PC-9 (cell line): ENCODE measurements at regions not wholly inside any gene's neighbourhood (a gene's known extent, or its start where the extent isn't known, plus 50 kb on each side); places are given as distances from the start of the nearest gene placed in this dataset.

Source experiments
- BruUV-seq: library from RNA; stranded (reverse); fragments of 400-500 nt; replicated peaks from 2 replicates; lab custom pipeline; 2021; lab: Mats Ljungman, UMichigan
- CTCF ChIA-PET: fragments of 300-600 bp; sonication (Branson Sonifier 250); formaldehyde crosslinking; loops from one replicate; lab custom pipeline; 2022; ENCODE audit warnings: antibody characterized with exemption; lab: Charles Lee
- POLR2A ChIA-PET: fragments of 300-600 bp; sonication (Branson Sonifier 250); formaldehyde crosslinking; loops from one replicate; lab custom pipeline; 2022; ENCODE audit warnings: antibody characterized with exemption; ENCODE audit not compliant: unreplicated experiment; lab: Charles Lee
- DNase-seq, 2 experiments: peaks; one replicate each; pipeline versions ENCODE4 v3.0.0 to v3.0.0-alpha.2; 2015 to 2022; ENCODE audit warnings: mixed read lengths in 1 of 2
- H2AFZ ChIP-seq: fragments of 200-600 bp; sonication (generic); 2 replicates; pipeline ENCODE4 v1.8.1; 2017; ENCODE audit warnings: antibody characterized with exemption
- H3F3A ChIP-seq: fragments of 200-600 bp; sonication (generic); 2 replicates; pipeline ENCODE4 v1.8.1; 2017; ENCODE audit warnings: antibody characterized with exemption, mild to moderate bottlenecking, low read depth; ENCODE audit not compliant: insufficient read depth
- H3K27ac ChIP-seq: fragments of 200-600 bp; sonication (generic); 2 replicates; pipeline ENCODE4 v1.6.1; 2016; ENCODE audit warnings: mixed run types
- H3K27me3 ChIP-seq: fragments of 200-600 bp; sonication (generic); 2 replicates; pipeline ENCODE4 v1.6.1; 2016; ENCODE audit warnings: low read depth, mixed run types; ENCODE audit not compliant: insufficient read depth
- H3K36me3 ChIP-seq: fragments of 200-600 bp; sonication (generic); 2 replicates; pipeline ENCODE4 v1.6.1; 2016; ENCODE audit warnings: low read depth, mixed run types
- H3K4me1 ChIP-seq: fragments of 200-600 bp; sonication (generic); replicated peaks from 2 replicates; pipeline ENCODE4 v1.6.1; 2016; ENCODE audit warnings: mixed run types; ENCODE audit not compliant: insufficient read depth
- H3K4me2 ChIP-seq: fragments of 200-600 bp; sonication (generic); 2 replicates; pipeline ENCODE4 v1.6.1; 2017; ENCODE audit warnings: mixed run types
- H3K4me3 ChIP-seq: fragments of 200-600 bp; sonication (generic); 2 replicates; pipeline ENCODE4 v1.6.1; 2016; ENCODE audit warnings: mixed run types
- H3K79me2 ChIP-seq: fragments of 200-600 bp; sonication (generic); 2 replicates; pipeline ENCODE4 v1.6.1; 2017; ENCODE audit warnings: low read depth, mixed run types
- H3K9me2 ChIP-seq: fragments of 200-600 bp; sonication (generic); 2 replicates; pipeline ENCODE4 v1.8.1; 2017; ENCODE audit warnings: mild to moderate bottlenecking; ENCODE audit not compliant: insufficient read depth
- H3K9me3 ChIP-seq: fragments of 200-600 bp; sonication (generic); 2 replicates; pipeline ENCODE4 v1.8.1; 2016; ENCODE audit warnings: low read depth; ENCODE audit not compliant: insufficient read depth
- H4K20me1 ChIP-seq: fragments of 200-600 bp; sonication (generic); 2 replicates; pipeline ENCODE4 v1.8.1; 2017; ENCODE audit not compliant: insufficient read depth
- EZH2 ChIP-seq: fragments of 200-600 bp; sonication (generic); IDR thresholded peaks from 2 replicates; pipeline ENCODE4 v1.8.0; 2017; ENCODE audit warnings: antibody characterized with exemption, low read depth
- intact Hi-C: fragments of 100-400 bp; cut with micrococcal nuclease; formaldehyde crosslinking; loops from one replicate; pipeline ENCODE4 v1.10.0; 2022; ENCODE audit not compliant: unreplicated experiment
- TF ChIP-seq, protein P1 (sequence below): fragments of 200-600 bp; sonication (generic); conservative IDR thresholded peaks from 2 replicates; pipeline ENCODE4 v1.6.1; 2017; ENCODE audit warnings: mixed run types, antibody characterized with exemption, mild to moderate bottlenecking, moderate library complexity

DNA sequence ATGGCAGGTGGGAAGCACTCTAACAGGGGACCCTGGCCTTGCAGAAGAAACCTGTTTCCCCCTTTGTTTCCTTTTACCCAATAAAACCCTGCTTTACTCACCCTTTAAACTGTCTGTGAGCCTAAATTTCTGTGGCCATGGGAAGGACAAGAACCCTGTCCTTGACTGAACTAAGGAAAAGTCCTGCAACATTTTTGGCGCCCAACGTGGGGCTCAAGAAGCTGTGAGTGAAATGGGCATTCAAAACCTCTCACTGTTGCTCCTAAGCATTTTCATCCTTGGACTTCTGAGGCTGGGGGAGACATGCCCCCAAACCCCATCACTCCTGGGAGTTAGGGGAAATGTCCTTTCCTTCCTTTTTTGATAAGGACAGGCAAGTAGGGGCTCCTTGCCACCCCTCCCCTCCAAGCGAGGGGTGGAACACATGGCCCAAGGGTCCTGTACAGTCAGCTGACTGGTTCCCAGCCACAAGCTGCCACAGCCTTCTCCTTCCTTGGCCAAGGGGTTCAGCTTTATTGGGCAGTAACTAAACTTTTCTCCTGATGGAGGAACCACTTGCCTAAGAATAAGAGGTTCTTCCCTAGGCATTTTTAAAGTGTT, 381.6 kb downstream of the KLF5 start:
- CTCF ChIA-PET, result no interaction called here

DNA sequence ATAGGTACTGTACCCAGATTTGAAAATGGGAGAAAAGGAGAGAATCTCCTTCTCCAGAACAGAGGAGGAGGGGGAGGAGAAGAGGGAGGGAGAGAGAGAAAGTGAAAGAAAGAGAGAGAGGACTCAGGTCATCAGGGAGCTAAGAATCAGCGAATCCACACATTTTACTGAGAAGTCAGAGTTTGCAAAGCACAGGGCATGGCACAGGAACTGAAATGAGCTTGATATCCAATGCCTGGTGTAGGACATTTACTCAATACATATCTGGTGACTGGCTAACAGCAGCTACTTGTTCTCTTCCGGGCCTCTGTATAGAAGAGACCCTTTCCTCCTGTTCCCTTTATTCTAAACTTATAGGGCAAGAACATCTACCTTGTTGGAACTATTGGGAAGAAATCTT, 375.1 kb downstream of the KLF5 start:
- Histone ChIP-seq H4K20me1 (no peaks in the 10 kb centered on the region), H3K4me2 (no peak overlapping the region), H3K27me3 (no peaks in the 10 kb centered on the region), H3K79me2 (no peaks in the 10 kb centered on the region), H3K27ac (no peak overlapping the region), H3K9me3 (peaks cover 17% of the 10 kb centered on the region; the same call in 1 of the 2 replicates), H3K4me1 (peaks cover 19% of the 10 kb centered on the region), H3F3A (peaks cover 15% of the 10 kb centered on the region; the same call in 1 of the 2 replicates), H3K36me3 (no peaks in the 10 kb centered on the region), H3K9me2 (no peaks in the 10 kb centered on the region), H3K4me3 (no peak overlapping the region), H2AFZ (no peak overlapping the region)
- ChIA-PET CTCF (interaction anchor here (0.6 kb wide), 1 partner anchor 170 kb away, joined by 3 read pairs; no protein-coding TSS in a partner anchor), POLR2A (interaction anchor here (0.6 kb wide), 1 partner anchor 600 kb away, joined by 3 read pairs; no protein-coding TSS in a partner anchor)
- intact Hi-C loops, result no loop called here
- no peak for DNase-seq
- TF ChIP-seq EZH2, result no peak
- TF ChIP-seq, protein P1, sequence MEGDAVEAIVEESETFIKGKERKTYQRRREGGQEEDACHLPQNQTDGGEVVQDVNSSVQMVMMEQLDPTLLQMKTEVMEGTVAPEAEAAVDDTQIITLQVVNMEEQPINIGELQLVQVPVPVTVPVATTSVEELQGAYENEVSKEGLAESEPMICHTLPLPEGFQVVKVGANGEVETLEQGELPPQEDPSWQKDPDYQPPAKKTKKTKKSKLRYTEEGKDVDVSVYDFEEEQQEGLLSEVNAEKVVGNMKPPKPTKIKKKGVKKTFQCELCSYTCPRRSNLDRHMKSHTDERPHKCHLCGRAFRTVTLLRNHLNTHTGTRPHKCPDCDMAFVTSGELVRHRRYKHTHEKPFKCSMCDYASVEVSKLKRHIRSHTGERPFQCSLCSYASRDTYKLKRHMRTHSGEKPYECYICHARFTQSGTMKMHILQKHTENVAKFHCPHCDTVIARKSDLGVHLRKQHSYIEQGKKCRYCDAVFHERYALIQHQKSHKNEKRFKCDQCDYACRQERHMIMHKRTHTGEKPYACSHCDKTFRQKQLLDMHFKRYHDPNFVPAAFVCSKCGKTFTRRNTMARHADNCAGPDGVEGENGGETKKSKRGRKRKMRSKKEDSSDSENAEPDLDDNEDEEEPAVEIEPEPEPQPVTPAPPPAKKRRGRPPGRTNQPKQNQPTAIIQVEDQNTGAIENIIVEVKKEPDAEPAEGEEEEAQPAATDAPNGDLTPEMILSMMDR, result no peak
- BruUV-seq, result no TSS peak

More for the DNA sequence above, 381.6 kb downstream of the KLF5 start:
- Histone ChIP-seq H3K4me2 (no peak overlapping the region), H3K79me2 (no peaks in the 10 kb centered on the region), H3K27ac (no peak overlapping the region), H4K20me1 (no peaks in the 10 kb centered on the region), H3K36me3 (no peaks in the 10 kb centered on the region), H3K9me3 (peaks cover 35% of the 10 kb centered on the region), H3K4me3 (no peak overlapping the region), H3F3A (no peaks in the 10 kb centered on the region), H3K9me2 (no peaks in the 10 kb centered on the region), H3K27me3 (no peaks in the 10 kb centered on the region), H3K4me1 (no peaks in the 10 kb centered on the region), H2AFZ (no peak overlapping the region)
- BruUV-seq, result no TSS peak
- POLR2A ChIA-PET, result no interaction called here
- DNase-seq, result no peak
- intact Hi-C loops, result no loop called here
- no peak for TF ChIP-seq EZH2
- TF ChIP-seq, protein P1, result no peak

DNA sequence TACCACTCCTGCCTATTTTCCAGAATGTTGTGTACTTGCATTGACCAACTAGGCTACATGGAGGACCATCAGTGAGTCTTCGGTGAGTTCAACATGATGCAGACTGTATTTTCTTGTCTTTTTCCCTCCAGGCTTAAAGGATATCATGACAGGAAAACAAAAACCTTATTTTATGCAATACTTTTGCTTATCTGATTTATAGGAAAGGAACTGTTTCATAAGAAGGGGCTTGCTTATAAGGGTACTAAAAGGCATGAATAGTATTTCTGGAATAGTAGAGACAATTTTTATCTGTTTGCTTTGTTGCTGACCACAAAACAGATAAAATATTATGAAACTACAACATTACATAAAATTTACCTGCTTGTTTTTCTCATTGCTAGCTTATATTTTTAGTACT, 374.7 kb downstream of the KLF5 start:
- CTCF ChIA-PET, result interaction anchor here (0.6 kb wide), 2 partner anchors 170 to 280 kb away, joined by 3 read pairs; no protein-coding TSS in a partner anchor
- H3K36me3 ChIP-seq, result no peaks in the 10 kb centered on the region
- H3K4me1 ChIP-seq, result peaks cover 23% of the 10 kb centered on the region
- BruUV-seq, result no TSS peak
- no peaks in the 10 kb centered on the region for H3K9me2 ChIP-seq
- H4K20me1 ChIP-seq, result no peaks in the 10 kb centered on the region
- no peak for DNase-seq
- H3K27me3 ChIP-seq, result no peaks in the 10 kb centered on the region
- POLR2A ChIA-PET, result interaction anchor here (0.6 kb wide), 1 partner anchor 600 kb away, joined by 3 read pairs; no protein-coding TSS in a partner anchor
- no peak overlapping the region for H3K4me2 ChIP-seq
- no peak overlapping the region for H3K27ac ChIP-seq
- peaks cover 17% of the 10 kb centered on the region; the same call in 1 of the 2 replicates for H3K9me3 ChIP-seq
- no peak overlapping the region for H2AFZ ChIP-seq
- no peak overlapping the region for H3K4me3 ChIP-seq
- intact Hi-C loops, result no loop called here
- H3K79me2 ChIP-seq, result no peaks in the 10 kb centered on the region
- H3F3A ChIP-seq, result peaks cover 20% of the 10 kb centered on the region; the same call in 1 of the 2 replicates
- TF ChIP-seq EZH2, result no peak
- TF ChIP-seq, protein P1, result no peak
